ENCODE measurements at regions not wholly inside any gene's neighbourhood (a gene's known extent, or its start where the extent isn't known, plus 50 kb on each side); places are given as distances from the start of the nearest gene placed in this dataset.

- no peak for TF ChIP-seq CTCF (IDR thresholded peaks at IDR 0.05)
- no peak for TF ChIP-seq REST (IDR thresholded peaks at IDR 0.05; ENCODE audit: insufficient read depth in 1 of 2, low read depth in 2 of 2, low read length in 1 of 2)
- TF ChIP-seq SIN3A (IDR thresholded peaks at IDR 0.05; ENCODE audit: borderline replicate concordance, insufficient read depth, low read depth, low read length), result no peak
- ChIA-PET POLR2A (no interaction called here), CTCF (no interaction called here)
- DNase-seq (ENCODE audit: low read depth, low spot score) (no peak), ATAC-seq (no peak)
- intact Hi-C loops (cut with micrococcal nuclease; ENCODE audit: unreplicated experiment), result no loop called here
- Histone ChIP-seq H3K4me3 (ENCODE audit: low read depth in 2 of 2, low read length in 2 of 2) (no peak overlapping the region), H3K27me3 (ENCODE audit: control insufficient read depth, insufficient read depth, low read length) (no peaks in the 10 kb centered on the region), H3K9me3 (ENCODE audit: control insufficient read depth, insufficient read depth, low read depth, low read length) (no peaks in the 10 kb centered on the region), H3K36me3 (ENCODE audit: control insufficient read depth, insufficient read depth, low read length) (no peaks in the 10 kb centered on the region), H3K27ac (ENCODE audit: low read length) (no peak overlapping the region), H3K4me1 (ENCODE audit: control insufficient read depth, insufficient read depth, low read length) (no peaks in the 10 kb centered on the region)
- in situ Hi-C loops (cut with HindIII; ENCODE audit: low pct_unique_long_range_greater_than_20kb, low sequenced_read_pairs), result no loop called here
- no TSS peak for BruUV-seq (replicated peaks)
These were observed 1110.3 kb downstream of the FLRT2 start for GRCh38 chr14:86640288-86640687.

GRCh38 chr14:86639666-86640065 lies 1109.7 kb downstream of the FLRT2 start:
- H3K27me3 ChIP-seq (ENCODE audit: control insufficient read depth, insufficient read depth, low read length), result no peaks in the 10 kb centered on the region
- in situ Hi-C loops (cut with HindIII; ENCODE audit: low pct_unique_long_range_greater_than_20kb, low sequenced_read_pairs), result no loop called here
- ChIA-PET CTCF (no interaction called here), POLR2A (no interaction called here)
- H3K27ac ChIP-seq (ENCODE audit: low read length), result no peak overlapping the region
- no peaks in the 10 kb centered on the region for H3K4me1 ChIP-seq (ENCODE audit: control insufficient read depth, insufficient read depth, low read length)
- BruUV-seq (replicated peaks), result no TSS peak
- intact Hi-C loops (cut with micrococcal nuclease; ENCODE audit: unreplicated experiment), result no loop called here
- H3K9me3 ChIP-seq (ENCODE audit: control insufficient read depth, insufficient read depth, low read depth, low read length), result no peaks in the 10 kb centered on the region
- H3K36me3 ChIP-seq (ENCODE audit: control insufficient read depth, insufficient read depth, low read length), result no peaks in the 10 kb centered on the region
- H3K4me3 ChIP-seq (ENCODE audit: low read depth in 2 of 2, low read length in 2 of 2), result no peak overlapping the region
- TF ChIP-seq SIN3A (IDR thresholded peaks at IDR 0.05; ENCODE audit: borderline replicate concordance, insufficient read depth, low read depth, low read length) (no peak), CTCF (IDR thresholded peaks at IDR 0.05) (no peak), REST (IDR thresholded peaks at IDR 0.05; ENCODE audit: insufficient read depth in 1 of 2, low read depth in 2 of 2, low read length in 1 of 2) (no peak), POLR2AphosphoS5 (IDR thresholded peaks at IDR 0.05; ENCODE audit: low read depth, low read length) (no peak), TCF7L2 (IDR thresholded peaks at IDR 0.05; ENCODE audit: low read depth, low read length) (no peak)
- no peak for DNase-seq (ENCODE audit: low read depth, low spot score)
- no peak for ATAC-seq

All from Panc1 (cell line).